ENCODE measurements at regions not wholly inside any gene's neighbourhood (a gene's known extent, or its start where the extent isn't known, plus 50 kb on each side); places are given as distances from the start of the nearest gene placed in this dataset.
"Not testable (repeated sequence)": the region's sequence is repeated elsewhere in the genome, so short reads cannot be mapped to it uniquely, and the experiment has no call there.

DNA sequence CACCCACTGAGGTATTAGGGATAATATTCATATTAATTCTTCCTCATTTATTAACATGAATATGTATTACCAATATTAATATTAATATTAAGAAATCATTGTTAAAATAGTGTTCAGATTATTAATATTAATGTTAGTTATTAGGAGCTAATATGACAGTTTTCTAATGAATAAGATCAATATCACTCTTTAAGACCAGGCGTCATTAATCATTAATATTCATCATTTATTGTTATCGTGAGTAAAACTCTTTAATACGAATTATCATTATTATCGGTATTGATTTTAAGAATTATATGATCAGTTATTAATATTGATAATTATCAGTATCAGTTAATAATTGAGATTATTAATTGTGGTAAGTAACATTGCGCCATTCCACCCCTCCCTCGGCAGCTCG is 101.0 kb upstream of the HMX1 start:
- H3K4me1 ChIP-seq; H3K4me3 ChIP-seq; H3K27ac ChIP-seq; H3K27me3 ChIP-seq; H3K9me3 ChIP-seq; DNase-seq; intact Hi-C loops (cut with DNase I; ENCODE audit: low total_unique reads); H3K36me3 ChIP-seq (ENCODE audit: low read depth, missing control alignments): not testable (repeated sequence)
- WGBS, 2 donors = 58 to 70% methylated on average over 7 of the region's 7 CpGs

DNA sequence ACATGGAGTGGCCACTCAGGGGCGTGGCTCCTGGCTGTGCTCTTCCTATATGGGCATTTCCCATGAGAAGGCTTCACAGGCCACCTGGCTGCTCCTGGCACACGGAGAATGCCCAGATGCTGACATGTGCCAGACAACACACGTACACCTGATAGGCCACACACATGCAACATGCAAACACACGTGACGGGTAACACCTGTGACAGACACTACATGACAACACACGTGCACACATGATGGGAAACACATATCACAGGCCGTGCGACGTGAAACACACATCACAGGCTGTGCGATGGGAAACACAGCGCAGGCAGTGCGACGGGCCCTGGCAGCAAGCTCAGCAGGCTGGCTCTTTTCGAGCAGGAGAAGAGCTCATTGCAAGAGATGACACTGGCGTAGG is 94.3 kb upstream of the HMX1 start:
- intact Hi-C loops (cut with DNase I; ENCODE audit: low total_unique reads); H3K27ac ChIP-seq: not testable (repeated sequence)
- WGBS, 2 donors = 76 to 86% methylated on average over 11 to 15 of the region's 15 CpGs

GRCh38 chr4:8964201-8964788 is 92.7 kb upstream of the HMX1 start:
- H3K27me3 ChIP-seq; H3K9me3 ChIP-seq; H3K36me3 ChIP-seq (ENCODE audit: low read depth, missing control alignments); H3K4me1 ChIP-seq; H3K27ac ChIP-seq; intact Hi-C loops (cut with DNase I; ENCODE audit: low total_unique reads): not testable (repeated sequence)
- H3K4me3 ChIP-seq = peak overlapping the region in 1 of 2 donors; percentile 26
- DNase-seq = peak; percentile 57
- WGBS, 2 donors = 4 to 14% methylated on average over 19 to 22 of the region's 40 CpGs

More for the DNA sequence above, 94.3 kb upstream of the HMX1 start:
- H3K4me3 ChIP-seq; H3K4me1 ChIP-seq; DNase-seq; H3K9me3 ChIP-seq; H3K36me3 ChIP-seq (ENCODE audit: low read depth, missing control alignments); H3K27me3 ChIP-seq: not testable (repeated sequence)

GRCh38 chr4:8963533-8963932 is 91.9 kb upstream of the HMX1 start:
- intact Hi-C loops (cut with DNase I; ENCODE audit: low total_unique reads); H3K4me1 ChIP-seq; H3K36me3 ChIP-seq (ENCODE audit: low read depth, missing control alignments); H3K9me3 ChIP-seq; DNase-seq; H3K27ac ChIP-seq; H3K27me3 ChIP-seq: not testable (repeated sequence)
- WGBS, 2 donors = 1% methylated on average over 14 to 34 of the region's 41 CpGs
- peak overlapping the region in 1 of 2 donors; percentile 26 for H3K4me3 ChIP-seq

DNA sequence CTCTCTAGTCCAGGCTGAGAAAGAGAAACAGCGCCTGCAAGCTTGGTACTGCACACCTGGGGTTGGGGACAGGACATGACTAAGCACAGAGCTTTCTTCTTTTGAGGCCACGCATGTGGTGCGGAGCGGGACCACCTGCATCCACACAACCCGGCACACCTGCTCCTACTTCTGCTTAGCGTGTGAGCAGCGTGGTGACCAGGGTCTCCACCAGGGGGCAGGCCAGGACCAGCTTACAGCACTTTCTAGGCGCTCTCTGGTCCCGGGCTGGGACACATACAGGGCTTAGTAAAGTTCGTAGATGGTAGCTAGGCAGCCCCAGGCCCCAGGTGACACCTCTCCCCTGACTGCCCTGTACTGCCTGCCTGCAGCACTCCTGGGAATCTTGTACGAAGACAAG is 89.7 kb upstream of the HMX1 start:
- peak; percentile 10 to 48 (median 17) for TF ChIP-seq CTCF (IDR thresholded peaks at IDR 0.05)
- H3K9me3 ChIP-seq; H3K27ac ChIP-seq; H3K4me3 ChIP-seq; H3K36me3 ChIP-seq (ENCODE audit: low read depth, missing control alignments); H3K4me1 ChIP-seq; H3K27me3 ChIP-seq; intact Hi-C loops (cut with DNase I; ENCODE audit: low total_unique reads): not testable (repeated sequence)
- DNase-seq = peak; percentile 83
- WGBS, 2 donors = 27 to 60% methylated on average over 1 to 11 of the region's 11 CpGs

DNA sequence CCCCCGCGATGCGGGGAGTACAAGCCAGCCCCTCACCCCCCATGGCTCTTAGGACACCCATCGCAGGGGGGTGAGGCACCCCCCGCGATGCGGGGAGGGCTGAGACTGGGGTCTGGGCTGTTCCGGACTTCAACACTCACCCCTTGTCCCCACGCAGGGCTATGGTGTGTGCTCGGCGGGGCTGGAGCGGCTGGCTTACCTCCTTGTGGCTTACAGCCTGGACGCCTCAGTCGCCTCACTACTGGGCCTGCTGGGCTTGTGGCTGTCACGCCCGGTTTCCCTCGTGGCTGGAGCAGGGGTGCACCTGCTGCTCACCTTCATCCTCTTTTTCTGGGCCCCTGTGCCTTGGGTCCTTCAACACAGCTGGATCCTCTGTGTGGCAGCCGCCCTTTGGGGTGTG is 87.8 kb upstream of the HMX1 start:
- intact Hi-C loops (cut with DNase I; ENCODE audit: low total_unique reads); H3K36me3 ChIP-seq (ENCODE audit: low read depth, missing control alignments); H3K4me3 ChIP-seq; H3K9me3 ChIP-seq; H3K27me3 ChIP-seq; H3K27ac ChIP-seq; H3K4me1 ChIP-seq; DNase-seq: not testable (repeated sequence)
- WGBS, 2 donors = 55 to 77% methylated on average over 7 to 14 of the region's 18 CpGs

DNA sequence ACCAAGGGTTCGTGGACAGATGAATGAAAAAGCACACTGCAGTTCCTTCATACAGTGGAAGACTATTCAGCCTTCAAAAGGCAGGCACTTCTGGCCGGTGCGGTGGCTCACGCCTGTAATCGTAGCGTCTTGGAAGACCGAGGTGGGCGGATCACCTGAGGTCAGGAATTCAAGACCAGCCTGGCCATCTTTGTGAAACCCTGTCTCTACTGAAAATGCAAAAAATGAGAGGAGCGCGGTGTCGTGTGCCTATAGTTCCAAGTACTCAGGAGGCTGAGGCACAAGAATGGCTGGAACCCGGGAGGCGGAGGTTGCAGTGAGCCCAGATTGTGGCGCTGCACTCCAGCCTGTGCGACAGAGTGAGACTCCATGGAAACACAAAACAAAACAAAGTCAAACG is 82.4 kb upstream of the HMX1 start:
- H3K4me1 ChIP-seq; DNase-seq; H3K4me3 ChIP-seq; intact Hi-C loops (cut with DNase I; ENCODE audit: low total_unique reads); H3K36me3 ChIP-seq (ENCODE audit: low read depth, missing control alignments); H3K27me3 ChIP-seq; H3K27ac ChIP-seq; H3K9me3 ChIP-seq: not testable (repeated sequence)
- WGBS, 2 donors = 72% methylated on average over 16 of the region's 16 CpGs

GRCh38 chr4:8952791-8953190 is 81.2 kb upstream of the HMX1 start:
- H3K4me1 ChIP-seq; H3K4me3 ChIP-seq; H3K36me3 ChIP-seq (ENCODE audit: low read depth, missing control alignments); H3K27me3 ChIP-seq; intact Hi-C loops (cut with DNase I; ENCODE audit: low total_unique reads); DNase-seq; H3K9me3 ChIP-seq; H3K27ac ChIP-seq: not testable (repeated sequence)
- 74 to 76% methylated on average over 12 of the region's 12 CpGs for WGBS, 2 donors

- intact Hi-C loops (cut with DNase I; ENCODE audit: low total_unique reads); H3K9me3 ChIP-seq; H3K36me3 ChIP-seq (ENCODE audit: low read depth, missing control alignments); H3K27me3 ChIP-seq; DNase-seq; H3K4me3 ChIP-seq; H3K27ac ChIP-seq; H3K4me1 ChIP-seq: not testable (repeated sequence)
- WGBS, 2 donors = 66 to 70% methylated on average over 13 of the region's 13 CpGs
These were observed 80.5 kb upstream of the HMX1 start for GRCh38 chr4:8952109-8952508.

DNA sequence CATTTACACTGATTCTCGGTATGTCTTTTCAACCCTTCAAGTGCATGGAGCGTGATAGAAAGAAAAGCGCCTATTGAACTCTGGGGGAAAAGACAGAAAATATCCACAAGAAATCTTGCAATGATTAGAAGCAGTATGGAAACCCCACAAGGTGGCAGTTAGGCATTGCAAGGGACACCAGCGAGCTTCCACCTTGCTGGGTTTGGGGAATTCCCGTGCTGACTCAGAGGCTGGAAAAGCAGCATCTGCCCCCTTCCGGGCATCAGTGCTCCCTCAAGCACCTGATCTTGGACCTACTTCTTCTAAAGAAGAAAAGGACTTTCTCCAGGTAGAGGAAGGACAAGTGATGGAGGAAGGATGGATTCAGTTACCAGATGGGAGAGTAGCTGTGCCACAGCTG is 73.9 kb upstream of the HMX1 start:
- not testable (repeated sequence) for DNase-seq

DNA sequence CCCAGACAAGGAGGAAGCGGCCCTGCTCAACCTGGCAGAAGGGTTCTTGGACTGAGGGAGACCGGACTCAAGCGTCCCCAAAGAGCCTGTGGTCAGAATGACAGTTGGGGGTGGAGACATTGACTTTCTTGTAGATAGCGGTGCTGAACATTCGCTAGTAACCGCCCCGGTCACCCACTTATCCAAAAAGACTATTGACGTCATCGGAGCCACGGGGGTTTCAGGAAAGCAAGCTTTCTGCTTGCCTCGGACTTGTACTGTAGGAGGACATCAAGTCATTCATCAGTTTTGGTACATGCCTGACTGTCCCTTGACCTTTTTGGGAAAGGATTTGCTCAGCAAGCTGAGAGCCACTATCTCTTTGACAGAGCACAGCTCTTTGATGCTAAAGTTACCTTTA is 71.7 kb upstream of the HMX1 start:
- WGBS, 2 donors = 74 to 78% methylated on average over 11 of the region's 11 CpGs
- intact Hi-C loops (cut with DNase I; ENCODE audit: low total_unique reads); DNase-seq; H3K4me3 ChIP-seq; H3K27ac ChIP-seq; H3K9me3 ChIP-seq; H3K36me3 ChIP-seq (ENCODE audit: low read depth, missing control alignments); H3K27me3 ChIP-seq; H3K4me1 ChIP-seq: not testable (repeated sequence)

More for the DNA sequence above, 73.9 kb upstream of the HMX1 start:
- H3K9me3 ChIP-seq; H3K4me3 ChIP-seq; H3K36me3 ChIP-seq (ENCODE audit: low read depth, missing control alignments); H3K27me3 ChIP-seq; H3K4me1 ChIP-seq; H3K27ac ChIP-seq; intact Hi-C loops (cut with DNase I; ENCODE audit: low total_unique reads): not testable (repeated sequence)
- WGBS, 2 donors = 72 to 76% methylated on average over 6 of the region's 6 CpGs

DNA sequence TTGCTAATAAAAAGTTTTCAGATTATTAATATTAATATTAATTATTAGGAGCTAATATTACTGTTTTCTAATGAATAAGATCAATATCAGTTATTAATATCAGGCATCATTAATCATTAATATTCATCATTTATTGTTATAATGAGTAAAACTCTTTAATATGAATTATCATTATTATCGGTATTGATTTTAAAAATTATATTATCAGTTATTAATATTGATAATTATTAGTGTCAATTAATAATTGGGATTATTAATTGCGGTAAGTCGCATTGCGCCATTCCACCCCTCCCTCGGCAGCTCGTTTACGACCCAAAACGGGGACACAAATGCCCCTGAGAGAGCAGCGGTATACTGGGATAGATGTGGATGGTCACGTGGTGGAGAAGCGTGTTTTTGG is 70.4 kb upstream of the HMX1 start:
- H3K27me3 ChIP-seq; H3K9me3 ChIP-seq; DNase-seq; H3K4me3 ChIP-seq; H3K27ac ChIP-seq; intact Hi-C loops (cut with DNase I; ENCODE audit: low total_unique reads); H3K36me3 ChIP-seq (ENCODE audit: low read depth, missing control alignments); H3K4me1 ChIP-seq: not testable (repeated sequence)
- WGBS, 2 donors = 72 to 81% methylated on average over 11 of the region's 11 CpGs
